ENCODE measurements at regions not wholly inside any gene's neighbourhood (a gene's known extent, or its start where the extent isn't known, plus 50 kb on each side); places are given as distances from the start of the nearest gene placed in this dataset.
"Not testable (repeated sequence)": the region's sequence is repeated elsewhere in the genome, so short reads cannot be mapped to it uniquely, and the experiment has no call there.

DNA sequence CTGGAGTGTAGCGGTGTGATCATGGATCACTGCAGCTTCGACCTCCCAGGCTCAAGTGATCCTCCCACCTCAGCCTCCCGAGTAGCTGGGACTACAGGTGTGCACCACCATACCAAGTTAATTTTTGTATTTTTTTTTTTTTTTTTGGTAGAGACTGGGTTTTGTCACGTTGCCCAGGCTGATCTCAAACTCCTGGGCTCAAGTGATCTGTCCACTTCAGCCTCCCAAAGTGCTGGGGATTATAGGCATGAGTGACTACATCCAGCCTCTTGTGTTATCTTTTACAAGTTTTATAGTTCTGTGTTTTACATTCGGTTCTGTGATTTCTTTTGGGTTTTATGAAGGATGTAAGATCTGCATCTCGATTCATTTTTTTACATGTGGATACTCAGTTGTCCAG is 52.0 kb upstream of the KCNK2 start:
- H3K27me3 Mint-ChIP-seq = peaks cover 14% of the 10 kb centered on the region
- not testable (repeated sequence) for DNase-seq, H3K36me3 Mint-ChIP-seq, H3K4me1 Mint-ChIP-seq, H3K4me3 Mint-ChIP-seq, H3K9me3 Mint-ChIP-seq, H3K27ac Mint-ChIP-seq

DNA sequence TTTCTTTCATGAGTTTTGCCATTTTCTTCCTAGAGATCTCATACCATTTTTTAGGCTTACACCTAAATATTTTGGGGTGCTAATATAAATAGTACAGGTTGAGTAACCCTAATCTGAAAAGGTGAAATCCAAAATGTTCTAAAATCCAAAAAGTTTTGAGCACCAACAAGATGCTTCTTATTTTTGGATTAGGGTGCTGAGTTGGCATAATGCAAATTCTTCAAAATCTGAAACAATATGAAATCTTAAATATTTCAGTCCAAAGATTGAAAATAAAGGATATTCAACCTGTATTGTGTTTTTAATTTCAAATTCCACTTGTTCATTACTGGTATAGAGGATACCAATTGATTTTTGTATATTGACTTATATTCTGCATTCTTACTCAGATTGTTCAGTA is 51.1 kb upstream of the KCNK2 start:
- Mint-ChIP-seq H3K36me3 (no peaks in the 10 kb centered on the region), H3K4me3 (no peak overlapping the region), H3K9me3 (no peaks in the 10 kb centered on the region), H3K4me1 (no peaks in the 10 kb centered on the region), H3K27me3 (peaks cover 19% of the 10 kb centered on the region), H3K27ac (no peak overlapping the region)
- no peak for DNase-seq
